GM21825 (cell line): ENCODE measurements at regions not wholly inside any gene's neighbourhood (a gene's known extent, or its start where the extent isn't known, plus 50 kb on each side); places are given as distances from the start of the nearest gene placed in this dataset.
"Not testable (repeated sequence)": the region's sequence is repeated elsewhere in the genome, so short reads cannot be mapped to it uniquely, and the experiment has no call there.

Experiments
- ATAC-seq: cut with Tn5 transposase; IDR thresholded peaks from one replicate; pipeline ENCODE4 v1.9.1; 2021; ENCODE audit warnings: mild to moderate bottlenecking, moderate library complexity; ENCODE audit not compliant: unreplicated experiment

- peak; percentile 59 for ATAC-seq
Observed at GRCh38 chr6:135555550-135555949, 58.0 kb upstream of the AHI1 start.

GRCh38 chr6:135557582-135557981, 60.0 kb upstream of the AHI1 start:
- ATAC-seq, result no peak

DNA sequence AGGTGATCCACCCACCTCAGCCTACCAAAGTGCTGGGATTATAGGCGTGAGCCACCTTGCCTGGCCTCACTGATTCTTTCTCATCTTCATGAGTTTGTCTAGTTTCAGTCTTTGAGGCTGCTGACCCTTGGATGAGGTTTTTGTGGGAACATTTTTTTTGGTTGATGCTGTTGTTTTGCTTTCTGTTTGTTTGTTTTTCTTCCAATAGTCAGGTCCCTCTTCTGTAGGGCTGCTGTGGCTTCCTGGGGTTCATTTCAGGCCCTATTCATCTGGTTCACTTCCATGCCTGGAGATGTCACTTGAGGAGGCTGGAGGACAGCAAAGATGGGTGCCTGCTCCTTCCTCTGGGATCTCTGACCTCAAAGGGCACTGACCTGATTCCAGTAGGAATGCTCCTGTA, 68.1 kb upstream of the AHI1 start:
- not testable (repeated sequence) for ATAC-seq

DNA sequence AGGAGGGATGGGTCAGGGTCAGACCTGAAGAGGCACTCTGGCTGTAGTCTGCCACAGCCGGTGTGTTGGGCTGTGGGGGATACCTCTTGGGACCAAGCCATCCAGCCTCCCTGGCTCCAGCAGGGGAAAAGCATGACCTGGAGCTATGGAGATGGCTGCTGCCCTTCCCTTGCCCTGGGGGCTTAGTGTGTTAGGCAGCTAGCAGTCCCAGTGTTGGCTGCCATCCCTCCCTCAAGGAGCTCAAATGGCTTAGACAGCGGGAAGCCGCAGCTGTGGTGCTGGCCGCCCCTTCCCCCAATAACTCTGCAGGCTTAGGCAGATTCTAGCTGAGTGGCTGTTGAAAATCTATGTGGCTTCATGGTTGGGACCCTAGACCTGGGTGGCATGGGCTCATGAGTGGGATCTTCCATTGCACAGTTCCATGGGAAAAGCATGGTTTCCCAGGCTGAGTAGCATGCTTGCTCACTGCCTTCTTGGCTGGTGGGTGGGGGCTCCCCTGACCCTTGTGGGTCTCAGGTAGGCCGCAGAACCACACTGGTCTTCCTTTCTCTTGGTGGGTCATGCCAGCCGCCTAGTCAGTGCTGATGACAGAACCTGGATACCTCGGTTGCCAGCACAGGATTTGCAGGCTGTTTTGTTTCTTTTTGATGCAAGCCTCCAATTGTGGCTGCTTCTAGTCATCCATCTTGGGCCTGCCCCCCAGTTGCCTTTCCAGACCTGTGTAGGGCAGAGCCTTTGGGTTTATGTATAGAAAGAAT, 69.0 kb upstream of the AHI1 start:
- no peak for ATAC-seq

DNA sequence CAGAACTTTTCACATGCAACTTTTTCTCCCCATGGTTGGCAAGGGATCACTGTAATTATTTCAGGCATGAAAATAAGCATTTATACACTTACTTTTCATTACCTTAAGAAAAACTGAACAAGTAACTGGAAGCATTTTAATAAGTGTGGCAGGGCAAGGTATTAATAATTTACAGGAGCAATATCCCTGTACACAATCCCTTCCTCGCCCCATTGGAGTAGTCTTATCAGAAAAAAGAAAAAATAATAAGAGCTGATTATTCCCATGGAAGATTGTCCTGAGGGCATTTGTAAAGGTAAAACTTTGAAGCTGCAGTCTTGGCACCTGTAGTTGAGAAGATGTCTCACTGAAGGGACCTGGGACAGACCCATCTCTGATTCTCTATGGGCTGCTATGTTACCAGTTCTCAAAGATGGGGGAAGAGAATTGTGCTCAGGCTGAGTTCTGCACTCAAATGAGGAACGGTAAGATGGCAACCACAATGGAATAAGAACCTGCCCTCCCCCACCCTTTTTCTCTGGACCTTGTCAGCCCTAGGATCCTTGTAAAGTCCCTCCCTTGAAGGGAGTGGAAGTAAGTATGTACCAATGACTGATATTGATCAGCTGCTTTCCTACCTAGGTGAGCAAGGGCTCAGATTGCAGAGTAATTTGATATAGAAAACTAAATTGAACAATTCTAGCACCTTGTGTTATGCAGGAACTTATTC, 70.0 kb upstream of the AHI1 start:
- ATAC-seq, result no peak

DNA sequence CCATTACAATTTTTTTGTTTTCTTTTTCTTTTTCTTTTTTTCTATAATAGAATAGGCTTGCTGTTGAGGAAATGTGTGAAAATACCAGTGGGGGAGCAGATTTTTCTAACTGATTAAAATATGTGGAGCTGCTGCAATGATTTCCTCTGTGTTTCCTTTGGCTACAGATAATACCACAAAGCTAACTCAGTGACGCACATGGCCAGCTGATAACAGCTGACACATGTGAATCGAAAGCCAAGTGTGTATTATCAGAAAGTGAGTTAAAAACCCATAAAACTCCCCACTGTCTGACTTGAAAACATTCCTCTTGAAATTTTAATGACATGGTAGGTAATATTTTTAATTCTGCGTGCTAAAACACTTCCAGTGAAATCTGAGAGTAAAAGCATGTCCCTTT, 70.8 kb upstream of the AHI1 start:
- no peak for ATAC-seq

DNA sequence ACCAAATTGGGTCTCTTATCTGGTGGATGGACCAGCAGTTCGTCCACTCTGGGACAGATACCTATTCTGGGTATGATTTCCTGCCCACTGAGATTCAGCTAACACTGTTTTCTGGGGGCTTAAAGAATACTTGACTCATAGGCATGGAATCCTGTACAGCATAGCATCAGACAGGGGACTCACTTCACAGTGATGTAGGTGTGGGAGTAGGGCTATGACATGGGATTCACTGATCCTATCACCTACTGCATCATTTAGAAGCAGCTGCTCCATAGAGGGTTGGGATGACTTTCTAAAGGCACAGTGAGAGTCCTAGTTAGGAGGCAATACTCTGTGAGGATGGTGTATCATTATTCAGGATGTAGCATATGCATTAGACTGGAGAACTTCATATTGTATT, 74.5 kb upstream of the AHI1 start:
- no peak for ATAC-seq

GRCh38 chr6:135575629-135576028, 78.1 kb upstream of the AHI1 start:
- ATAC-seq, result no peak

DNA sequence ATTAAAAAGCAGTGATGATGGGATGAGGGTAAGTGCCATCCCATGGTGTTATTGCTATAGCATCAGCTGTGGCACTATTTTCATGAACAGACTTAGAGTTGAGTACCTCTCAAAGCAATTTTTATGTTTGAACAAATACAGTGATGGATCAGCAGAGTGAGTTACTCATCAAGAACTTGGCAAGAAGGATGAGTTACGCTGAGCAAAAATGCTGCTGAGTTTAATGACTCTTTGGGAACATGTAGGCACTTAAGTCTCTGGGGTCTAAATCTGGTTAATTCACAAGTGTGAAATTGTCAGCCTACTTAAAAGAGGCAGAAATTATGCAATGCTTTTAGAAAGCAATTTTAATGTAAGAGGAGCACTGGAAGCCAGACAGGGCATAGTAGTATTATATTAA, 78.5 kb upstream of the AHI1 start:
- ATAC-seq, result no peak

DNA sequence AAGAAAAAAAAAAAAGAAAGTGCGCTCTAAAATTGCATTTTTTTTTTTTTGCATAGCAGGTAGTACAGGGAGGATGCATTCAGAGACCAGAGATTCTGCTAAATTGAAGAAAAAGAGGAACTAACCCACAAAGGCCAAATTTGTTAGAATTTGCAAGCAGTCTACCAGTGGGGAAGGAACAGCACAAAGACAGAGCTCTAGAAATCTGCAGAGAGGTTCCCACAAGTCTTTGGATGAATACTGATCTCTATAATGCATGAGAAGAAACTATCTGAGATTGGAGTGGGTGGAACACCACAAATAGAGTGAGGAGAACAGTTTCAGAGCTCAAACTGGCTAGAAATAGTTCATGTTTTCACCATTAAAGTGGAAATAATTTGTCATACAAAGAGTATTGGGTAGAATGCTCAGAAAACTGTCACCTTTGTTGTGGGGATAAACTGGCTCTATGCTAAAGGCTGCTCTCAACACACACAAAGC, 79.6 kb upstream of the AHI1 start:
- peak; percentile 84 for ATAC-seq

GRCh38 chr6:135578976-135579375, 81.4 kb upstream of the AHI1 start:
- ATAC-seq, result no peak

GRCh38 chr6:135581211-135581610, 83.7 kb upstream of the AHI1 start:
- no peak for ATAC-seq

- no peak for ATAC-seq
Observed at GRCh38 chr6:135583256-135583761, 85.8 kb upstream of the AHI1 start.

- no peak for ATAC-seq
Observed at GRCh38 chr6:135586388-135586787, 88.8 kb upstream of the AHI1 start.

- ATAC-seq, result no peak
Observed at GRCh38 chr6:135586844-135587243, 89.3 kb upstream of the AHI1 start.

DNA sequence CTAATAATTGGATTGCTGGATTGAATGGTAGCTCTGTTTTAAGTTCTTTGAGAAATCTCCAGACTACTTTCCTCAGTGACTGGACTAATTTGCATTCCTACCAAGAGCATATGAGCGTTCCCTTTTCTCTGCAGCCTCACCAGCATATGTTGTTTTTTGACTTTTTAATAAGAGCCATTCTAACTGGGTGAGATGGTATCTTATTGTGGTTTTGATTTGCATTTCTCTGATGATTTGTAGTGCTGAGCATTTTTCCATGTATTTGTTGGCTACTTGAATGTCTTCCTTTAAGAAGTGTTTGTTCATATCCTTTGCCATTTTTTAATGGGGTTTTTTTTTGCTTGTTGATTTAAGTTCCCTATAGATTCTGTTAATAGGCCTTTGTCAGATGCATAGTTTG, 94.7 kb upstream of the AHI1 start:
- ATAC-seq, result no peak

DNA sequence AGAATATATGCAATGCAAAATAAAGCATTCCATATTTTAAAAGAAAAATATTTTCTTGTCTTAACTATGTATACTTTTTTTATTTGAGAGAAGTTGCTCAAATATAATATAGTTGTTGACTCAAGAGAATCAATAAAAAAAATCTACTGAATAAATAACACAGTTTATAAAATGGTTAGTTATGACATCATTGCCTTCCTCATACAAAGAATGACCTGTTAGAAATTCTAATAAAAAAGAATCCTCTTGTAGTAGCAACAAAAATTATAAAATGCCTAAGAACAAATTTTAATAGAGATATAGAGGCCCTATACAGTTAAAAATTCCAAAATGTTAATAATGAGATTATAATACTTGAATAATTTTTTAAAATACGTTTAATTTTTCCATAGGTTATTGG, 96.5 kb upstream of the AHI1 start:
- ATAC-seq, result no peak

DNA sequence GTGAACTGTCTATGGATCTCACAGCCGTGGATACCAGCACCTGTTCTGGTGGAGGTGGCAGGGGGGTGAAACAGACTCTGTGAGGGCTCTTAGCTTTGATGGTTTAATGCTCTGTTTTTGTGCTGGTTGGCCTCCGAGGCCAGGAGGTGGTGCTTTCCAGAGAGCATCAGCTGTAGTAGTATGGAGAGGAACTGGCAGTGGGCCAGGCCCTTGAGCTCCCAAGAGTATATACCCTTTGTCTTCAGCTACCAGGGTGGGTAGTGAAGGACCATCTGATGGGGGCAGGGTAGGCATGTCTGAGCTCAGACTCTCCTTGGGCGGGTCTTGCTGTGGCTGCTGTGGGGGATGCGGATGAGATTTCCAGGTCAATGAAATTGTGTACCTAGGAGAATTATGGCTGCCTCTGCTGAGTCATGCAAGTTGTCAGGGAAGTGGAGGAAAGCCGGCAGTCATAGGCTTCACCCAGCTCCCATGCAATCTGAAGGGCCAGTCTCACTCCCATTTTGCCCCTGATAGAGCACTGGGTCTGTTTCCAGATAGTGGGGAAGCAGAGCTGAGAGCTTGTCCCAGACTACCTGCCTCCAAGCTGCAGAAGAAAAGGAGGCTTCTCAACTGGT, 102.7 kb upstream of the AHI1 start:
- ATAC-seq, result no peak

GRCh38 chr6:135600931-135601330, 103.4 kb upstream of the AHI1 start:
- no peak for ATAC-seq

DNA sequence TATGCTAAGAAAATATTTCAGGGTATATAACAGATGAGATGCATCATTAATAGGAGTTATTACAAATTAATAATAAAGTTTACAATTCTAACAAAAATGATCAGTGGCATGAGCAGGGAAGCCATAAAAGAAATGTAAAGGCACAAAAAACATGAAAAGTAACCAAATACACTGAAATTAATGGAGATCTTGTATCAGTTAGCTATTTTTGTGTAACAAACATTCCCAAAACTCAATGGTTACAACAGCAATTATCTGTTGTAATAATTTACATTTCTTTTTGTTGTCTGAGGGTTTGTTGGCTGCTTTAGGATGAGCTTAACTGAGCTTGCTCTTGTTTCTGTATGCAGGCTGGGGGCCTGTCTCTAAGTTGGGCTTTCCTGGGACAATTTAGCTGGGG, 104.3 kb upstream of the AHI1 start:
- ATAC-seq, result no peak

DNA sequence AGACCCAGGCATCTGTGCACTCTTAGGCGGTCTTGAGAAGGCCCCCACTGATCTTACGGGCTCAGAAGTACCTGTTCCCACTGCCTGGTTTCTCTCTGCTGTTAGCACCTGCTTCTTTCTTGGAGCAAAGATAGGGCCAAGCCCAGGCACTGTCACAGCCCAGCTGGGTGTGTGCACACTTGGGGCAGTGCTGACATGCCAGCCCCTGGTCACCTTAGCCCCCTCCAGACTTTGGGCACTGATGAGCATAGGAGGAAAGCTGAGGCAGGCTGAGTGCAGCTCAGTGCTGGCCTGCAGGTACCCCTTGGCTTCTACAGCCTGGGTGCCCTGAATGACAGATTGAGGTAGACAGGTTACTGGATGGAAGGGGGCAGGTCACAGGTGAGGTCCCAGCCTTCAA, 105.7 kb upstream of the AHI1 start:
- ATAC-seq, result no peak
